Osteoblast (primary cell): ENCODE measurements at regions not wholly inside any gene's neighbourhood (a gene's known extent, or its start where the extent isn't known, plus 50 kb on each side); places are given as distances from the start of the nearest gene placed in this dataset.

ENCODE experiments used
- DNase-seq: peaks from one replicate; pipeline ENCODE4 v3.0.0; 2011; ENCODE audit warnings: low spot score, mixed read lengths; ENCODE audit not compliant: insufficient read length; ENCODE audit errors: missing footprints
- H2AFZ ChIP-seq: 2 replicates; pipeline ENCODE4 v1.6.0; 2011; ENCODE audit warnings: mild to moderate bottlenecking, low read length
- H3K27ac ChIP-seq: 2 replicates; pipeline ENCODE4 v1.5.1; 2011; ENCODE audit warnings: mild to moderate bottlenecking, low read depth, low read length, moderate library complexity
- H3K27me3 ChIP-seq: 2 replicates; pipeline ENCODE4 v1.6.0; 2012; ENCODE audit warnings: mild to moderate bottlenecking, control low read depth, inconsistent platforms, low read length, moderate library complexity; ENCODE audit not compliant: insufficient read depth
- H3K36me3 ChIP-seq: 2 replicates; pipeline ENCODE4 v1.5.1; 2011; ENCODE audit warnings: mild to moderate bottlenecking, low read length, control low read depth, moderate library complexity; ENCODE audit not compliant: insufficient read depth
- H3K4me1 ChIP-seq: 2 replicates; pipeline ENCODE4 v1.5.1; 2011; ENCODE audit warnings: mild to moderate bottlenecking, low read length, control low read depth, moderate library complexity; ENCODE audit not compliant: insufficient read depth
- H3K4me2 ChIP-seq: 2 replicates; pipeline ENCODE4 v1.6.0; 2011; ENCODE audit warnings: mild to moderate bottlenecking, low read length; ENCODE audit not compliant: insufficient read depth
- H3K4me3 ChIP-seq: fragments of 200-600 bp; sonication (generic); 3 replicates; pipeline ENCODE4 v1.5.1; 2012; ENCODE audit warnings: mild to moderate bottlenecking, low read length, inconsistent platforms; ENCODE audit not compliant: insufficient read depth
- H3K79me2 ChIP-seq: 2 replicates; pipeline ENCODE4 v1.6.0; 2012; ENCODE audit warnings: mild to moderate bottlenecking, low read length, control low read depth, inconsistent platforms; ENCODE audit not compliant: insufficient read depth
- H3K9me3 ChIP-seq: 2 replicates; pipeline ENCODE4 v1.5.1; 2011; ENCODE audit warnings: low read depth, low read length, control low read depth
- H4K20me1 ChIP-seq: 2 replicates; pipeline ENCODE4 v1.6.0; 2012; ENCODE audit warnings: mild to moderate bottlenecking, low read length, control low read depth; ENCODE audit not compliant: insufficient read depth
- CTCF ChIP-seq: IDR thresholded peaks from 2 replicates; pipeline ENCODE4 v1.5.1; 2011; ENCODE audit warnings: mild to moderate bottlenecking, low read depth, low read length, moderate library complexity; ENCODE audit errors: extremely low read depth

GRCh38 chr7:98755138-98755898 is 114.5 kb downstream of the TMEM130 start:
- H3K36me3 ChIP-seq, result no peaks in the 10 kb centered on the region
- no peaks in the 10 kb centered on the region for H3K79me2 ChIP-seq
- peak; percentile 73 for DNase-seq
- no peak overlapping the region for H3K4me3 ChIP-seq
- H2AFZ ChIP-seq, result no peak overlapping the region
- H3K4me1 ChIP-seq, result peaks cover 6% of the 10 kb centered on the region
- H3K27me3 ChIP-seq, result no peaks in the 10 kb centered on the region
- H3K27ac ChIP-seq, result no peak overlapping the region
- no peaks in the 10 kb centered on the region for H3K9me3 ChIP-seq
- H3K4me2 ChIP-seq, result no peak overlapping the region
- no peaks in the 10 kb centered on the region for H4K20me1 ChIP-seq
- TF ChIP-seq CTCF, result no peak

- Histone ChIP-seq H3K9me3 (no peaks in the 10 kb centered on the region), H3K27me3 (no peaks in the 10 kb centered on the region), H4K20me1 (no peaks in the 10 kb centered on the region), H3K27ac (no peak overlapping the region), H3K79me2 (no peaks in the 10 kb centered on the region), H2AFZ (no peak overlapping the region), H3K4me1 (peaks cover 11% of the 10 kb centered on the region), H3K4me2 (no peak overlapping the region), H3K4me3 (no peak overlapping the region), H3K36me3 (no peaks in the 10 kb centered on the region)
- TF ChIP-seq CTCF, result no peak
- DNase-seq, result peak; percentile 52
Observed at GRCh38 chr7:98758157-98758556, 111.7 kb downstream of the TMEM130 start.

GRCh38 chr7:98760201-98760651 is 109.6 kb downstream of the TMEM130 start:
- H3K27me3 ChIP-seq, result no peaks in the 10 kb centered on the region
- peaks cover 11% of the 10 kb centered on the region for H3K4me1 ChIP-seq
- peak; percentile 97 for DNase-seq
- H3K27ac ChIP-seq, result no peak overlapping the region
- no peaks in the 10 kb centered on the region for H4K20me1 ChIP-seq
- H3K4me2 ChIP-seq, result peak overlapping the region; percentile 71
- no peak overlapping the region for H2AFZ ChIP-seq
- H3K9me3 ChIP-seq, result no peaks in the 10 kb centered on the region
- no peak for TF ChIP-seq CTCF
- H3K79me2 ChIP-seq, result no peaks in the 10 kb centered on the region
- H3K4me3 ChIP-seq, result peak overlapping the region; percentile 53
- H3K36me3 ChIP-seq, result no peaks in the 10 kb centered on the region

- Histone ChIP-seq H3K27me3 (no peaks in the 10 kb centered on the region), H3K4me1 (peaks cover 11% of the 10 kb centered on the region), H3K9me3 (no peaks in the 10 kb centered on the region), H3K36me3 (no peaks in the 10 kb centered on the region), H3K4me2 (no peak overlapping the region), H2AFZ (no peak overlapping the region), H4K20me1 (no peaks in the 10 kb centered on the region), H3K79me2 (no peaks in the 10 kb centered on the region), H3K4me3 (no peak overlapping the region), H3K27ac (no peak overlapping the region)
- no peak for TF ChIP-seq CTCF
- peak; percentile 85 for DNase-seq
Observed at GRCh38 chr7:98761225-98761624, 108.6 kb downstream of the TMEM130 start.
